GM18867 (cell line): ENCODE measurements at regions not wholly inside any gene's neighbourhood (a gene's known extent, or its start where the extent isn't known, plus 50 kb on each side); places are given as distances from the start of the nearest gene placed in this dataset.

Source experiments
- ATAC-seq: cut with Tn5 transposase; IDR thresholded peaks from one replicate; pipeline ENCODE4 v1.9.1; 2021; ENCODE audit warnings: mild to moderate bottlenecking, moderate library complexity; ENCODE audit not compliant: unreplicated experiment

- ATAC-seq = no peak
Observed at GRCh38 chr9:4921449-4921848, 63.6 kb upstream of the JAK2 start.

- ATAC-seq = no peak
Observed at GRCh38 chr9:4922101-4922500, 63.0 kb upstream of the JAK2 start.

GRCh38 chr9:4922730-4923129 is 62.3 kb upstream of the JAK2 start:
- ATAC-seq = no peak

- no peak for ATAC-seq
Observed at GRCh38 chr9:4923141-4923540, 61.9 kb upstream of the JAK2 start.

- peak; percentile 61 for ATAC-seq
Observed at GRCh38 chr9:4923580-4924544, 61.2 kb upstream of the JAK2 start.

GRCh38 chr9:4926239-4926638 is 58.8 kb upstream of the JAK2 start:
- no peak for ATAC-seq

GRCh38 chr9:4927043-4927471 is 58.0 kb upstream of the JAK2 start:
- ATAC-seq = no peak

GRCh38 chr9:4927701-4928100 is 57.4 kb upstream of the JAK2 start:
- ATAC-seq = no peak

GRCh38 chr9:4929917-4930316 is 55.2 kb upstream of the JAK2 start:
- ATAC-seq = no peak

GRCh38 chr9:4932681-4933080 is 52.4 kb upstream of the JAK2 start:
- no peak for ATAC-seq

- no peak for ATAC-seq
Observed at GRCh38 chr9:4933177-4933576, 51.9 kb upstream of the JAK2 start.

GRCh38 chr9:4933861-4934260 is 51.2 kb upstream of the JAK2 start:
- ATAC-seq = no peak

- no peak for ATAC-seq
Observed at GRCh38 chr9:4935001-4935672, 49.9 kb upstream of the JAK2 start.
